ENCODE measurements at regions not wholly inside any gene's neighbourhood (a gene's known extent, or its start where the extent isn't known, plus 50 kb on each side); places are given as distances from the start of the nearest gene placed in this dataset.

DNA sequence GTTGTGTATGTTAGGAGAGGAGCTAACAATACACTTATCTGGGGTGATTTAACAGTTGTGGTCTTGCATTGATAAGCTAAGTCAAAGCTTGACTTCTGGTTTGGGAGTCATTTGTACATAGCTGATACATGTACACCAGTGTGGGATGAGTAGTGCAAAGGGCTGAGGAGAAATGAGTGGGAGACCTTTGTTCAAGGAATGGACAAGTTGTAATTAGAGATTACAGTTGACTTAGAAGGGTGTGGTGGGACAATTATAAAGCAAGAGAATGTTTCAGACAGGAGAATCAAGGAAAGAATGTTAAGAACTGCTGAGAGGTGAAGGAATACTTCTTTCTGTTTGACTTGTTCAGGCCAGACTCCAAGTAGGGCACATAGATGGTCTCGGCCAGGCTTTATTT lies 209.7 kb upstream of the STEAP4 start:
- FAIRE-seq (no peak), DNase-seq (ENCODE audit: low read depth, low spot score) (no peak)
- Histone ChIP-seq H3K9me1 (ENCODE audit: control insufficient read depth, extremely low read depth, insufficient read depth, low read length) (no peaks in the 10 kb centered on the region), H3K4me3 (ENCODE audit: control insufficient read depth in 2 of 3, extremely low read depth in 1 of 3, insufficient read depth in 2 of 3, low read depth in 1 of 3, low read length in 3 of 3) (no peak overlapping the region), H2AFZ (ENCODE audit: control insufficient read depth, low read length) (no peak overlapping the region), H3K9me3 (ENCODE audit: control insufficient read depth, low read depth, low read length) (no peaks in the 10 kb centered on the region), H4K20me1 (ENCODE audit: control insufficient read depth, extremely low read depth, insufficient read depth, low read length) (no peaks in the 10 kb centered on the region), H3K4me1 (ENCODE audit: control insufficient read depth, extremely low read depth, insufficient read depth, low read length) (no peaks in the 10 kb centered on the region), H3K27ac (ENCODE audit: control insufficient read depth, insufficient read depth, low read length) (no peak overlapping the region), H3K9ac (ENCODE audit: control insufficient read depth, extremely low read depth, insufficient read depth, low read length) (no peak overlapping the region), H3K4me2 (ENCODE audit: control insufficient read depth, extremely low read depth, insufficient read depth, low read depth, low read length) (no peak overlapping the region), H3K27me3 (ENCODE audit: control insufficient read depth, extremely low read depth, insufficient read depth, low read length) (no peaks in the 10 kb centered on the region), H3K79me2 (ENCODE audit: control insufficient read depth, insufficient read depth, low read length) (no peaks in the 10 kb centered on the region), H3K36me3 (ENCODE audit: control insufficient read depth in 2 of 2, extremely low read depth in 1 of 2, insufficient read depth in 2 of 2, low read length in 2 of 2) (no peaks in the 10 kb centered on the region)
- TF ChIP-seq, protein P1, sequence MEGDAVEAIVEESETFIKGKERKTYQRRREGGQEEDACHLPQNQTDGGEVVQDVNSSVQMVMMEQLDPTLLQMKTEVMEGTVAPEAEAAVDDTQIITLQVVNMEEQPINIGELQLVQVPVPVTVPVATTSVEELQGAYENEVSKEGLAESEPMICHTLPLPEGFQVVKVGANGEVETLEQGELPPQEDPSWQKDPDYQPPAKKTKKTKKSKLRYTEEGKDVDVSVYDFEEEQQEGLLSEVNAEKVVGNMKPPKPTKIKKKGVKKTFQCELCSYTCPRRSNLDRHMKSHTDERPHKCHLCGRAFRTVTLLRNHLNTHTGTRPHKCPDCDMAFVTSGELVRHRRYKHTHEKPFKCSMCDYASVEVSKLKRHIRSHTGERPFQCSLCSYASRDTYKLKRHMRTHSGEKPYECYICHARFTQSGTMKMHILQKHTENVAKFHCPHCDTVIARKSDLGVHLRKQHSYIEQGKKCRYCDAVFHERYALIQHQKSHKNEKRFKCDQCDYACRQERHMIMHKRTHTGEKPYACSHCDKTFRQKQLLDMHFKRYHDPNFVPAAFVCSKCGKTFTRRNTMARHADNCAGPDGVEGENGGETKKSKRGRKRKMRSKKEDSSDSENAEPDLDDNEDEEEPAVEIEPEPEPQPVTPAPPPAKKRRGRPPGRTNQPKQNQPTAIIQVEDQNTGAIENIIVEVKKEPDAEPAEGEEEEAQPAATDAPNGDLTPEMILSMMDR (optimal IDR thresholded peaks at IDR 0.05 in 1 of 3, IDR thresholded peaks at IDR 0.05 in 1 of 3, conservative IDR thresholded peaks at IDR 0.05 in 1 of 3; ENCODE audit: extremely low read depth in 1 of 3, insufficient read depth in 2 of 3, low read length in 3 of 3), result no peak
- TF ChIP-seq EZH2 (IDR thresholded peaks at IDR 0.05; ENCODE audit: low read length), result no peak
- dilution Hi-C loops (cut with MboI; ENCODE audit: extremely low pct_ligation_motif_present, low sequenced_read_pairs), result no loop called here

DNA sequence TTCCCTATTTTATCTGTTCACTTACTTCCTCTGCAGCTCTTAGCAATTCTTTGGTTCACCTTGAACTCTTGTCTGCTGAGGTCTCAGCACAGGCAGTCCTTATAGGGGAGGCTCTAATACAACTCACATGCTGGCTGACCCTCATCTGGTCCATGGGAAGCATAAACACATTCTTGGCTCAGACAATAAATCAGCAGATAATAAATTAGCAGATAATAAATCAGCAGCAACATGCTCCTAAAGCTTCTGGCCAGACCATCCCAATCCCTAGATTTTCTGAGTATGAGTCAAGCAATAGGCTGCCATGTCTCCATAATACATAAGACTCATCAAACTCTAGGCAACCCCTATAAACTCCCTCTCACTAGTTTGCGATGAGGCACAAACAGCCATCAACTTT lies 208.6 kb upstream of the STEAP4 start:
- no peaks in the 10 kb centered on the region for H3K9me3 ChIP-seq (ENCODE audit: control insufficient read depth, low read depth, low read length)
- H3K27ac ChIP-seq (ENCODE audit: control insufficient read depth, insufficient read depth, low read length), result no peak overlapping the region
- no peak overlapping the region for H2AFZ ChIP-seq (ENCODE audit: control insufficient read depth, low read length)
- no peak overlapping the region for H3K4me3 ChIP-seq (ENCODE audit: control insufficient read depth in 2 of 3, extremely low read depth in 1 of 3, insufficient read depth in 2 of 3, low read depth in 1 of 3, low read length in 3 of 3)
- TF ChIP-seq, protein P1 (optimal IDR thresholded peaks at IDR 0.05 in 1 of 3, IDR thresholded peaks at IDR 0.05 in 1 of 3, conservative IDR thresholded peaks at IDR 0.05 in 1 of 3; ENCODE audit: extremely low read depth in 1 of 3, insufficient read depth in 2 of 3, low read length in 3 of 3), result no peak
- TF ChIP-seq EZH2 (IDR thresholded peaks at IDR 0.05; ENCODE audit: low read length), result no peak
- no peaks in the 10 kb centered on the region for H3K9me1 ChIP-seq (ENCODE audit: control insufficient read depth, extremely low read depth, insufficient read depth, low read length)
- FAIRE-seq (no peak), DNase-seq (ENCODE audit: low read depth, low spot score) (no peak)
- no peak overlapping the region for H3K9ac ChIP-seq (ENCODE audit: control insufficient read depth, extremely low read depth, insufficient read depth, low read length)
- no peaks in the 10 kb centered on the region for H4K20me1 ChIP-seq (ENCODE audit: control insufficient read depth, extremely low read depth, insufficient read depth, low read length)
- H3K4me1 ChIP-seq (ENCODE audit: control insufficient read depth, extremely low read depth, insufficient read depth, low read length), result no peaks in the 10 kb centered on the region
- dilution Hi-C loops (cut with MboI; ENCODE audit: extremely low pct_ligation_motif_present, low sequenced_read_pairs), result no loop called here
- H3K79me2 ChIP-seq (ENCODE audit: control insufficient read depth, insufficient read depth, low read length), result no peaks in the 10 kb centered on the region
- no peak overlapping the region for H3K4me2 ChIP-seq (ENCODE audit: control insufficient read depth, extremely low read depth, insufficient read depth, low read depth, low read length)
- no peaks in the 10 kb centered on the region for H3K27me3 ChIP-seq (ENCODE audit: control insufficient read depth, extremely low read depth, insufficient read depth, low read length)
- no peaks in the 10 kb centered on the region for H3K36me3 ChIP-seq (ENCODE audit: control insufficient read depth in 2 of 2, extremely low read depth in 1 of 2, insufficient read depth in 2 of 2, low read length in 2 of 2)
